Glutamatergic neuron (in vitro differentiated cells): ENCODE measurements at regions not wholly inside any gene's neighbourhood (a gene's known extent, or its start where the extent isn't known, plus 50 kb on each side); places are given as distances from the start of the nearest gene placed in this dataset.
A peak's percentile ranks its signal among the peaks of the same experiment; 100 is the strongest.

Source experiments
- DNase-seq: peaks from one replicate; pipeline ENCODE4 v3.0.0; 2022
- H3K27ac Mint-ChIP-seq: one replicate; pipeline ENCODE4 v1.8.0; 2020; ENCODE audit warnings: mild to moderate bottlenecking, mixed read lengths, inconsistent platforms; ENCODE audit not compliant: unreplicated experiment
- H3K27me3 Mint-ChIP-seq: one replicate; pipeline ENCODE4 v1.8.0; 2020; ENCODE audit warnings: mild to moderate bottlenecking, moderate library complexity, mixed read lengths, inconsistent platforms; ENCODE audit not compliant: unreplicated experiment
- H3K36me3 Mint-ChIP-seq: one replicate; pipeline ENCODE4 v1.8.0; 2020; ENCODE audit warnings: mild to moderate bottlenecking, mixed read lengths, inconsistent platforms; ENCODE audit not compliant: unreplicated experiment
- H3K4me1 Mint-ChIP-seq: one replicate; pipeline ENCODE4 v1.8.0; 2020; ENCODE audit warnings: mild to moderate bottlenecking, low read depth, mixed read lengths, inconsistent platforms; ENCODE audit not compliant: unreplicated experiment
- H3K4me3 Mint-ChIP-seq: one replicate; pipeline ENCODE4 v1.8.0; 2020; ENCODE audit warnings: mild to moderate bottlenecking, mixed read lengths, inconsistent platforms; ENCODE audit not compliant: unreplicated experiment
- H3K9me3 Mint-ChIP-seq: one replicate; pipeline ENCODE4 v1.8.0; 2020; ENCODE audit warnings: mild to moderate bottlenecking, moderate library complexity, mixed read lengths, inconsistent platforms; ENCODE audit not compliant: unreplicated experiment
- TF ChIP-seq, protein P1 (sequence below): fragments of 200-600 bp; sonication (generic); IDR thresholded peaks from one replicate; pipeline ENCODE4 v1.5.0; 2021; ENCODE audit not compliant: partially characterized antibody, unreplicated experiment

DNA sequence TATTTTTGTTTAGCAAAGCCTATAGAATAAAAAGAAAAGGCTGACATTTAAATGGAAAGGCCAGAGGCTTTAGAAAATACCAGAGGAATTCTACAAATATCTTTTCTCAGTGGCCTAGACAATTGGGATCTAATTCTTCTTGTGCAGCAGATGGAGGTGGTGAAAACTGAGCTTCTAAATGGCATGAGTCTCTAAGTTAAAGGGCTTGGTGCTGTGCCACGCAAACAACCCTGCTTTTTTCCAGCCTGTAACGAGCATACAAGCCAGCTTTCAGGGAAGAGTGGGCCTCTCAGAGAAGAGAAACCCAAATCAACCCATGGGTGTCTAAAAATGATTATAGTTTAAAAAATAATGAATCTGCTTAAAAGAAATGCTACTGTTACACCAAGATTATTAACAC lies 237.9 kb upstream of the NAV3 start:
- H3K4me1 Mint-ChIP-seq: peaks cover 7% of the 10 kb centered on the region
- no peaks in the 10 kb centered on the region for H3K27me3 Mint-ChIP-seq
- no peaks in the 10 kb centered on the region for H3K36me3 Mint-ChIP-seq
- H3K9me3 Mint-ChIP-seq: no peaks in the 10 kb centered on the region
- peak overlapping the region; percentile 18 for H3K27ac Mint-ChIP-seq
- TF ChIP-seq, protein P1, sequence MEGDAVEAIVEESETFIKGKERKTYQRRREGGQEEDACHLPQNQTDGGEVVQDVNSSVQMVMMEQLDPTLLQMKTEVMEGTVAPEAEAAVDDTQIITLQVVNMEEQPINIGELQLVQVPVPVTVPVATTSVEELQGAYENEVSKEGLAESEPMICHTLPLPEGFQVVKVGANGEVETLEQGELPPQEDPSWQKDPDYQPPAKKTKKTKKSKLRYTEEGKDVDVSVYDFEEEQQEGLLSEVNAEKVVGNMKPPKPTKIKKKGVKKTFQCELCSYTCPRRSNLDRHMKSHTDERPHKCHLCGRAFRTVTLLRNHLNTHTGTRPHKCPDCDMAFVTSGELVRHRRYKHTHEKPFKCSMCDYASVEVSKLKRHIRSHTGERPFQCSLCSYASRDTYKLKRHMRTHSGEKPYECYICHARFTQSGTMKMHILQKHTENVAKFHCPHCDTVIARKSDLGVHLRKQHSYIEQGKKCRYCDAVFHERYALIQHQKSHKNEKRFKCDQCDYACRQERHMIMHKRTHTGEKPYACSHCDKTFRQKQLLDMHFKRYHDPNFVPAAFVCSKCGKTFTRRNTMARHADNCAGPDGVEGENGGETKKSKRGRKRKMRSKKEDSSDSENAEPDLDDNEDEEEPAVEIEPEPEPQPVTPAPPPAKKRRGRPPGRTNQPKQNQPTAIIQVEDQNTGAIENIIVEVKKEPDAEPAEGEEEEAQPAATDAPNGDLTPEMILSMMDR: no peak
- H3K4me3 Mint-ChIP-seq: peak overlapping the region; percentile 35
- DNase-seq: no peak

DNA sequence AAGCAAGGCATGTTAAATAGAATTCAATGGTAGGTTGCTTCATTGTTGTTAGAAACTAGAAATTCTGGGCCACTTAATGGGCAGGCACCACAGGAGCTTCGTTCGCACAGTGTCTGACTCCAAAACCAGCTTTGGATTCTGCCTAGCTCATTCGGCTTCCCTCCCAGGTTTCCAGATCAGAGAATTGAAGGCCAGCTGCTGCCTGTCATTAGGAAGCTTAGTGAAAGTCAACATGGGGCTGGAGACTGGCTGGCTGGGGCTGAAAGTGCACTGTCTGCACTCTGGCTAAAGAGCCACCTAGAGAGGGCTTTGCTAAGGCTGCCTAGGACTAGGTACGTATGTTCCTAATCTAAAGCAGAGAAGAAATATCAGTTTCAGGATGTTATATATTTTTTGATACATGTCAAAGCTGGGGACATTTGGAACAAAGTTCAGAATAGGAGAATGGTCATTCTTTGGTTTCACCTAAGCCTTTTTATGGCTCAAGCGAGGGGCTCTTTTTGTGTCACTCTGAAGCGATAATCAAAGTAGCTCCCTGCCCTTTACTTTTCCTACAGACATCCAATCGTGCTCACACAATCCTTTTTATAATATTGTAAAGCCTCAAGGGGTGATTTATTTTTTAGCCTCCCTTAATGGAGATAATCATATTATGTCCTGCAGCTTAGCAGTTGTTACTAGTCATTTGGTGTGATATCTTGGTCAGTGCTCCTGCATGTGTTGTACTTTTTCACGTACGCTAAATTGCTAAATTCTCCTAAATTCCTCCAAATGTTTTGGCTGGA lies 238.5 kb upstream of the NAV3 start:
- peak; percentile 58 for DNase-seq
- Mint-ChIP-seq H3K4me3 (peak overlapping the region; percentile 35), H3K4me1 (peaks cover 7% of the 10 kb centered on the region), H3K27me3 (no peaks in the 10 kb centered on the region), H3K27ac (peak overlapping the region; percentile 48), H3K36me3 (no peaks in the 10 kb centered on the region), H3K9me3 (no peaks in the 10 kb centered on the region)
- TF ChIP-seq, protein P1: no peak

GRCh38 chr12:77590306-77590705 lies 240.4 kb upstream of the NAV3 start:
- peaks cover 7% of the 10 kb centered on the region for H3K4me1 Mint-ChIP-seq
- H3K27me3 Mint-ChIP-seq: no peaks in the 10 kb centered on the region
- H3K9me3 Mint-ChIP-seq: no peaks in the 10 kb centered on the region
- no peak overlapping the region for H3K4me3 Mint-ChIP-seq
- DNase-seq: no peak
- no peaks in the 10 kb centered on the region for H3K36me3 Mint-ChIP-seq
- H3K27ac Mint-ChIP-seq: no peak overlapping the region
- TF ChIP-seq, protein P1: no peak

- Mint-ChIP-seq H3K27me3 (no peaks in the 10 kb centered on the region), H3K4me3 (no peak overlapping the region), H3K9me3 (peaks cover 4% of the 10 kb centered on the region), H3K36me3 (no peaks in the 10 kb centered on the region), H3K27ac (peak overlapping the region; percentile 22), H3K4me1 (peaks cover 11% of the 10 kb centered on the region)
- peak; percentile 30 for DNase-seq
- TF ChIP-seq, protein P1: no peak
These were observed 245.8 kb upstream of the NAV3 start for GRCh38 chr12:77584860-77585259.

DNA sequence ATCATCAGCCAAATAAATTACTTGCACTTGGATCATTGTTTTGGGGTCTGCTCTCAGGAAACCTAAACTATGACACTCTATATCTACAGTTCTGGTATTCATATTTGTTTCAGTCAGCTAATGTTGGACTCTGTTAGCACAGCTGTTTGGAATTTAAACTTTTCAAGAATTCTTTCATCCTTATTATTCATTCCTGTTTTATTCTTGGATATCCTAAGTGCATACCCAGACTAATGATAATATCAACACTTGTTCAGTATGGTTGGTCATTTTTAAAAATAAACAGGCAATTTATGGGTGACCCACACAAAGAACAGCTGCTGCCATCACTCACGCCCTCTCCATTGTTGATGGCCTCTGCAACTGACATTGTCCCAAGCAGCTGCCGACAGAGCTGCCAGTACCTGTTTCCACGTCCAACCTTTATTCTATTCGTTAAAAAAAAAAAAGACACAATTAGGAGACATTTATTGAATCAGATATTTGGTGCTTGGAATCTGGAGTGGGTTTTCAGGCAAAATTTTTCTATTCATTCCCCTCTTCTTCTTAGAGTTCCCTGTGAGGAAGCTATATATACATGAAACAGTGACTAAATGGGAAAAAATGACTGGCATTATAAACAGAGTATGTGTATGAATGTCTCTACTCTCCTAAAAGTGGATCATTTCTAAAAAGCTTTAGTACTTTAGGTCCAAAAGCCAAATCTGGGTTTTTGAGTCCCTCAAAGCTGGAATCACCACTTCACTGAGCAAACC lies 252.1 kb upstream of the NAV3 start:
- H3K9me3 Mint-ChIP-seq: no peaks in the 10 kb centered on the region
- no peak overlapping the region for H3K4me3 Mint-ChIP-seq
- no peak for DNase-seq

More for the DNA sequence above, 252.1 kb upstream of the NAV3 start:
- Mint-ChIP-seq H3K36me3 (no peaks in the 10 kb centered on the region), H3K4me1 (peaks cover 2% of the 10 kb centered on the region), H3K27me3 (no peaks in the 10 kb centered on the region), H3K27ac (no peak overlapping the region)
- TF ChIP-seq, protein P1: no peak
